PC-3 (cell line): ENCODE measurements at regions not wholly inside any gene's neighbourhood (a gene's known extent, or its start where the extent isn't known, plus 50 kb on each side); places are given as distances from the start of the nearest gene placed in this dataset.

Source experiments
- ATAC-seq: fragments of 200-7000 bp; cut with Tn5 transposase; 2 replicates; pipeline ENCODE4 v1.9.1; 2020; ENCODE audit warnings: mild to moderate bottlenecking, moderate library complexity
- BruUV-seq: library from RNA; stranded (reverse); fragments of 400-500 nt; replicated peaks from 2 replicates; lab custom pipeline; 2021; lab: Mats Ljungman, UMichigan
- CTCF ChIA-PET: fragments of 300-600 bp; sonication (Branson Sonifier 250); formaldehyde crosslinking; loops from one replicate; lab custom pipeline; 2022; ENCODE audit warnings: antibody characterized with exemption; lab: Charles Lee
- POLR2A ChIA-PET: fragments of 300-600 bp; sonication (Branson Sonifier 250); formaldehyde crosslinking; loops from one replicate; lab custom pipeline; 2022; ENCODE audit warnings: antibody characterized with exemption; ENCODE audit not compliant: unreplicated experiment; lab: Charles Lee
- DNase-seq: peaks from one replicate; pipeline ENCODE4 v3.0.0-alpha.2; 2015
- H2AFZ ChIP-seq: fragments of 300-600 bp; sonication (generic); 2 replicates; pipeline ENCODE4 v1.6.0; 2016; ENCODE audit warnings: antibody characterized with exemption, low read length
- H3F3A ChIP-seq: fragments of 300-600 bp; sonication (generic); one replicate; pipeline ENCODE4 v1.6.0; 2017; ENCODE audit warnings: antibody characterized with exemption, low read length, control low read depth, mild to moderate bottlenecking; ENCODE audit not compliant: unreplicated experiment
- H3K27ac ChIP-seq: fragments of 300-600 bp; sonication (generic); 2 replicates; pipeline ENCODE4 v1.5.1; 2016; ENCODE audit warnings: mild to moderate bottlenecking, low read length
- H3K27me3 ChIP-seq: fragments of 300-600 bp; sonication (generic); 2 replicates; pipeline ENCODE4 v1.6.1; 2016; ENCODE audit warnings: low read length, mixed read lengths
- H3K36me3 ChIP-seq: fragments of 300-600 bp; sonication (generic); 2 replicates; pipeline ENCODE4 v1.6.1; 2016; ENCODE audit warnings: low read depth, mixed run types, low read length, mixed read lengths
- H3K4me1 ChIP-seq: fragments of 300-600 bp; sonication (generic); 2 replicates; pipeline ENCODE4 v1.5.1; 2016; ENCODE audit warnings: low read length; ENCODE audit not compliant: insufficient read depth
- H3K4me2 ChIP-seq: fragments of 300-600 bp; sonication (generic); 2 replicates; pipeline ENCODE4 v1.6.0; 2016; ENCODE audit warnings: low read length
- H3K4me3 ChIP-seq: fragments of 300-600 bp; sonication (generic); 2 replicates; pipeline ENCODE4 v1.5.1; 2016; ENCODE audit warnings: mild to moderate bottlenecking, low read length, mixed read lengths
- H3K79me2 ChIP-seq: fragments of 300-600 bp; sonication (generic); 2 replicates; pipeline ENCODE4 v1.6.1; 2017; ENCODE audit warnings: low read length, mixed read lengths
- H3K9ac ChIP-seq: fragments of 300-600 bp; sonication (generic); 2 replicates; pipeline ENCODE4 v1.6.0; 2016; ENCODE audit warnings: mild to moderate bottlenecking, low read length
- H3K9me2 ChIP-seq: fragments of 300-600 bp; sonication (generic); replicated peaks from 2 replicates; pipeline ENCODE4 v1.6.1; 2016; ENCODE audit warnings: mixed run types, low read length, mixed read lengths
- H3K9me3 ChIP-seq: fragments of 300-600 bp; sonication (generic); 2 replicates; pipeline ENCODE4 v1.6.1; 2016; ENCODE audit warnings: low read length, mixed read lengths
- H4K20me1 ChIP-seq: fragments of 300-600 bp; sonication (generic); 2 replicates; pipeline ENCODE4 v1.6.1; 2016; ENCODE audit warnings: low read length, mixed read lengths
- CTCF ChIP-seq: fragments of 300-600 bp; sonication (generic); conservative IDR thresholded peaks from 2 replicates; pipeline ENCODE4 v1.5.1; 2017; ENCODE audit warnings: antibody characterized with exemption, low read depth, mild to moderate bottlenecking, low read length
- EZH2 ChIP-seq: fragments of 300-600 bp; sonication (generic); IDR thresholded peaks from one replicate; pipeline ENCODE4 v1.6.1; 2017; ENCODE audit warnings: antibody characterized with exemption, mild to moderate bottlenecking, low read length; ENCODE audit not compliant: unreplicated experiment
- EZH2phosphoT487 ChIP-seq: fragments of 300-600 bp; sonication (generic); IDR thresholded peaks from 2 replicates; pipeline ENCODE4 v1.6.1; 2018; ENCODE audit warnings: mild to moderate bottlenecking, antibody characterized with exemption, low read length, borderline replicate concordance
- intact Hi-C: fragments of 100-400 bp; cut with micrococcal nuclease; formaldehyde crosslinking; loops from 2 replicates; pipeline ENCODE4 v1.9.0; 2023

DNA sequence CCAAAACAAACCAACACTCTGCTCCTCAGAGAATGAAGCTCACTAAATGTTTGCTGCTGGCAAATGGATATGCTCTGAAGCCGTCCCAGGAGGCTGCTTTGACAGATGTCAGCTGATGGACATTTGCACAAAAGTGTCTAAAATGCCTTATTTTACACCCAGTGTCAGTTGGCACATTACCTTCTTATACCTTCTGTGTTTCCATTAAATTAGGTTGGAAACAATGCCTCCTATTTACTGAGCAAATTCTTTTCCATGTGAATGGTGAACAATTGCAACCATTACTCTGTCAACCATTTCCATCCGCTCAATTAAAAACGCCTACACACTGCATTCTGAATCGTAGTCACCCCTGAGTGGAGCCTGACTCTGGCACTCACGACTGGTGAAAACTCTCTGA, 1679.9 kb upstream of the FLRT2 start:
- Histone ChIP-seq H2AFZ (no peak overlapping the region), H4K20me1 (no peaks in the 10 kb centered on the region), H3K9ac (no peak overlapping the region), H3K4me1 (no peaks in the 10 kb centered on the region), H3K27ac (no peak overlapping the region), H3K4me2 (no peak overlapping the region), H3K79me2 (no peaks in the 10 kb centered on the region), H3K4me3 (no peak overlapping the region), H3K9me3 (peaks cover 9% of the 10 kb centered on the region; the same call in 1 of the 2 replicates), H3K27me3 (no peaks in the 10 kb centered on the region), H3K36me3 (no peaks in the 10 kb centered on the region), H3K9me2 (no peaks in the 10 kb centered on the region), H3F3A (no peaks in the 10 kb centered on the region)
- TF ChIP-seq EZH2phosphoT487 (no peak), EZH2 (no peak), CTCF (no peak)
- ATAC-seq (no peak), DNase-seq (no peak)
- intact Hi-C loops = no loop called here
- ChIA-PET CTCF (no interaction called here), POLR2A (no interaction called here)
- BruUV-seq = no TSS peak

GRCh38 chr14:83856334-83856733, 1673.6 kb upstream of the FLRT2 start:
- ATAC-seq (no peak), DNase-seq (no peak)
- no peaks in the 10 kb centered on the region for H3F3A ChIP-seq
- H3K27ac ChIP-seq = no peak overlapping the region
- H3K79me2 ChIP-seq = no peaks in the 10 kb centered on the region
- peaks cover 11% of the 10 kb centered on the region; the same call in 1 of the 2 replicates for H3K9me3 ChIP-seq
- H3K36me3 ChIP-seq = no peaks in the 10 kb centered on the region
- H4K20me1 ChIP-seq = no peaks in the 10 kb centered on the region
- no peaks in the 10 kb centered on the region for H3K27me3 ChIP-seq
- H3K9ac ChIP-seq = no peak overlapping the region
- no peak overlapping the region for H3K4me2 ChIP-seq
- intact Hi-C loops = no loop called here
- H3K9me2 ChIP-seq = no peaks in the 10 kb centered on the region
- no TSS peak for BruUV-seq
- no peaks in the 10 kb centered on the region for H3K4me1 ChIP-seq
- no peak overlapping the region for H2AFZ ChIP-seq
- H3K4me3 ChIP-seq = no peak overlapping the region
- CTCF ChIA-PET = no interaction called here
- POLR2A ChIA-PET = no interaction called here
- no peak for TF ChIP-seq EZH2phosphoT487
- TF ChIP-seq CTCF = no peak
- TF ChIP-seq EZH2 = no peak

GRCh38 chr14:83860631-83861155, 1669.3 kb upstream of the FLRT2 start:
- no peaks in the 10 kb centered on the region for H3K36me3 ChIP-seq
- ATAC-seq (no peak), DNase-seq (no peak)
- POLR2A ChIA-PET = no interaction called here
- H3K27me3 ChIP-seq = no peaks in the 10 kb centered on the region
- no peaks in the 10 kb centered on the region for H3K79me2 ChIP-seq
- H3F3A ChIP-seq = no peaks in the 10 kb centered on the region
- H3K4me3 ChIP-seq = no peak overlapping the region
- CTCF ChIA-PET = no interaction called here
- no peaks in the 10 kb centered on the region for H4K20me1 ChIP-seq
- no TSS peak for BruUV-seq
- TF ChIP-seq EZH2phosphoT487 (no peak), EZH2 (no peak), CTCF (no peak)
- no peaks in the 10 kb centered on the region for H3K4me1 ChIP-seq
- H2AFZ ChIP-seq = no peak overlapping the region
- no peak overlapping the region for H3K27ac ChIP-seq
- H3K4me2 ChIP-seq = no peak overlapping the region
- intact Hi-C loops = no loop called here
- peaks cover 6% of the 10 kb centered on the region; the same call in 1 of the 2 replicates for H3K9me3 ChIP-seq
- no peaks in the 10 kb centered on the region for H3K9me2 ChIP-seq
- no peak overlapping the region for H3K9ac ChIP-seq
